IMR-90 (cell line): ENCODE measurements at regions not wholly inside any gene's neighbourhood (a gene's known extent, or its start where the extent isn't known, plus 50 kb on each side); places are given as distances from the start of the nearest gene placed in this dataset.

Experiments
- ATAC-seq: fragments of 200-7000 bp; cut with Tn5 transposase; 2 replicates; pipeline ENCODE4 v1.9.1; 2020; ENCODE audit warnings: low read depth, mild to moderate bottlenecking, moderate library complexity
- BruUV-seq: library from RNA; stranded (reverse); fragments of 400-500 nt; replicated peaks from 2 replicates; lab custom pipeline; 2021; lab: Mats Ljungman, UMichigan
- CTCF ChIA-PET: fragments of 300-600 bp; formaldehyde crosslinking; extraction: SDS; loops from one replicate; lab custom pipeline; 2021; ENCODE audit warnings: antibody characterized with exemption; lab: Yijun Ruan, JAX
- POLR2A ChIA-PET: fragments of 300-600 bp; sonication (Branson Sonifier 250); formaldehyde crosslinking; loops from one replicate; lab custom pipeline; 2022; ENCODE audit warnings: antibody characterized with exemption; ENCODE audit not compliant: unreplicated experiment; lab: Charles Lee
- DNase-seq: peaks from one replicate; pipeline ENCODE4 v3.0.0; 2013
- H2AFZ ChIP-seq: replicated peaks from 2 replicates; pipeline ENCODE3; 2013; ENCODE audit warnings: low read length, mild to moderate bottlenecking; ENCODE audit not compliant: poor library complexity
- H2AK5ac ChIP-seq: 2 replicates; pipeline ENCODE4 v1.6.1; 2013; ENCODE audit warnings: low read depth, low read length, inconsistent platforms
- H2AK9ac ChIP-seq: replicated peaks from 2 replicates; pipeline ENCODE3; 2013; ENCODE audit warnings: mild to moderate bottlenecking, low read depth, low read length, moderate library complexity; ENCODE audit not compliant: poor library complexity
- H2BK120ac ChIP-seq: 2 replicates; pipeline ENCODE4 v1.6.1; 2013; ENCODE audit warnings: low read depth, low read length, inconsistent platforms
- H2BK15ac ChIP-seq: 3 replicates; pipeline ENCODE4 v1.6.1; 2013; ENCODE audit warnings: low read depth, low read length, inconsistent platforms
- H2BK20ac ChIP-seq: 2 replicates; pipeline ENCODE4 v1.6.1; 2013; ENCODE audit warnings: low read depth, mild to moderate bottlenecking, inconsistent platforms, low read length, moderate library complexity
- H2BK5ac ChIP-seq: 2 replicates; pipeline ENCODE4 v1.6.1; 2013; ENCODE audit warnings: mild to moderate bottlenecking, low read depth, low read length, inconsistent platforms; ENCODE audit not compliant: poor library complexity, severe bottlenecking
- H3K14ac ChIP-seq: replicated peaks from 2 replicates; pipeline ENCODE4 v1.6.1; 2013; ENCODE audit warnings: low read depth, low read length, inconsistent platforms
- H3K18ac ChIP-seq: 2 replicates; pipeline ENCODE4 v1.6.1; 2013; ENCODE audit warnings: low read depth, low read length, control low read depth
- H3K23ac ChIP-seq: 2 replicates; pipeline ENCODE4 v1.6.1; 2013; ENCODE audit warnings: low read depth, low read length, inconsistent platforms
- H3K27ac ChIP-seq: 2 replicates; pipeline ENCODE4 v1.5.1; 2013; ENCODE audit warnings: mild to moderate bottlenecking, control low read depth, low read length; ENCODE audit not compliant: insufficient read depth
- H3K27me3 ChIP-seq: 2 replicates; pipeline ENCODE4 v1.6.1; 2013; ENCODE audit warnings: low read length; ENCODE audit not compliant: control insufficient read depth, insufficient read depth
- H3K36me3 ChIP-seq: 2 replicates; pipeline ENCODE4 v1.6.1; 2013; ENCODE audit warnings: low read length, mixed read lengths; ENCODE audit not compliant: control insufficient read depth, insufficient read depth
- H3K4ac ChIP-seq: 2 replicates; pipeline ENCODE4 v1.6.1; 2013; ENCODE audit warnings: low read depth, low read length, inconsistent platforms
- H3K4me1 ChIP-seq: 2 replicates; pipeline ENCODE4 v1.6.1; 2013; ENCODE audit warnings: low read length, mixed read lengths; ENCODE audit not compliant: control insufficient read depth, insufficient read depth
- H3K4me2 ChIP-seq: 2 replicates; pipeline ENCODE4 v1.6.1; 2013; ENCODE audit warnings: low read depth, mild to moderate bottlenecking, control low read depth, low read length, moderate library complexity
- H3K4me3 ChIP-seq: 2 replicates; pipeline ENCODE4 v1.5.1; 2013; ENCODE audit warnings: low read depth, mild to moderate bottlenecking, control low read depth, low read length, moderate library complexity; ENCODE audit not compliant: insufficient read depth
- H3K56ac ChIP-seq: 2 replicates; pipeline ENCODE4 v1.6.1; 2013; ENCODE audit warnings: low read length, inconsistent platforms; ENCODE audit not compliant: insufficient read depth; ENCODE audit errors: extremely low read depth
- H3K79me1 ChIP-seq, 2 experiments: 2 replicates each; pipeline ENCODE4 v1.6.1; 2013; ENCODE audit warnings: low read length in 2 of 2, inconsistent platforms in 1 of 2, low read depth in 1 of 2
- H3K9ac ChIP-seq: 2 replicates; pipeline ENCODE4 v1.6.1; 2013; ENCODE audit warnings: low read depth, low read length, control low read depth
- H3K9me1 ChIP-seq: 2 replicates; pipeline ENCODE4 v1.6.1; 2013; ENCODE audit warnings: low read length, inconsistent platforms; ENCODE audit not compliant: insufficient read depth
- H3K9me3 ChIP-seq: 2 replicates; pipeline ENCODE4 v1.6.1; 2013; ENCODE audit warnings: low read length; ENCODE audit not compliant: control insufficient read depth, insufficient read depth
- H4K20me1 ChIP-seq: 2 replicates; pipeline ENCODE4 v1.6.1; 2013; ENCODE audit warnings: low read length, inconsistent platforms; ENCODE audit not compliant: insufficient read depth
- H4K5ac ChIP-seq: 2 replicates; pipeline ENCODE4 v1.6.1; 2013; ENCODE audit warnings: mild to moderate bottlenecking, low read depth, low read length, control low read depth
- H4K8ac ChIP-seq, 2 experiments: 2 replicates each; pipeline ENCODE4 v1.6.1; 2013; ENCODE audit warnings: low read depth in 2 of 2, low read length in 2 of 2, control low read depth in 1 of 2, inconsistent platforms in 1 of 2
- H4K91ac ChIP-seq: 2 replicates; pipeline ENCODE4 v1.6.1; 2013; ENCODE audit warnings: low read depth, low read length, inconsistent platforms; ENCODE audit not compliant: insufficient read depth
- BHLHE40 ChIP-seq: fragments of 150-350 bp; IDR thresholded peaks from 2 replicates; pipeline ENCODE4 v1.6.1; 2016; ENCODE audit warnings: mild to moderate bottlenecking, low read depth, low read length
- FOS ChIP-seq: fragments of 150-350 bp; IDR thresholded peaks from 2 replicates; pipeline ENCODE4 v1.6.1; 2016; ENCODE audit warnings: low read depth, low read length
- MAFK ChIP-seq: IDR thresholded peaks from 2 replicates; pipeline ENCODE4 v1.6.1; 2012; ENCODE audit warnings: low read depth, low read length, improper control_type of control experiment
- NFE2L2 ChIP-seq: fragments of 150-350 bp; IDR thresholded peaks from 2 replicates; pipeline ENCODE4 v1.6.1; 2016; ENCODE audit warnings: low read depth, mild to moderate bottlenecking, low read length
- POLR2A ChIP-seq: IDR thresholded peaks from 2 replicates; pipeline ENCODE4 v1.6.1; 2012; ENCODE audit warnings: mild to moderate bottlenecking, low read depth, low read length
- RAD21 ChIP-seq: IDR thresholded peaks from 2 replicates; pipeline ENCODE4 v1.6.1; 2012; ENCODE audit warnings: low read length, improper control_type of control experiment
- RCOR1 ChIP-seq: IDR thresholded peaks from 2 replicates; pipeline ENCODE4 v1.6.1; 2012; ENCODE audit warnings: mild to moderate bottlenecking, low read length, improper control_type of control experiment; ENCODE audit not compliant: insufficient replicate concordance
- RFX5 ChIP-seq: IDR thresholded peaks from 2 replicates; pipeline ENCODE4 v1.8.0; 2012; ENCODE audit warnings: low read depth, mild to moderate bottlenecking, low read length, moderate library complexity
- WGBS, 2 experiments: methylation state at CpG; one replicate each; pipeline versions ENCODE4 v1.1.5 to v1.1.7; 2013; ENCODE audit warnings: missing lambda C conversion rate in 2 of 2; ENCODE audit not compliant: insufficient read length in 1 of 2; ENCODE audit errors: extremely low coverage in 2 of 2; 5-methylcytosine and 5-hydroxymethylcytosine counted together
- dilution Hi-C: fragments of 300-500 bp; cut with HindIII; formaldehyde crosslinking; loops from one replicate; pipeline ENCODE4 v1.14.3; 2018; ENCODE audit warnings: low sequenced_read_pairs; ENCODE audit not compliant: unreplicated experiment
- in situ Hi-C: fragments of 300-500 bp; cut with MboI; formaldehyde crosslinking; loops from 3 replicates; pipeline ENCODE4 v1.14.3; 2019; ENCODE audit warnings: low sequenced_read_pairs, inconsistent platforms, mixed read lengths
- intact Hi-C: fragments of 100-400 bp; cut with micrococcal nuclease; formaldehyde crosslinking; loops from 2 replicates; pipeline ENCODE4 v1.10.0; 2022
- TF ChIP-seq, protein P1 (sequence below): conservative IDR thresholded peaks from 2 replicates; pipeline ENCODE4 v1.5.1; 2012; ENCODE audit warnings: mild to moderate bottlenecking, low read depth, low read length, improper control_type of control experiment
- TF ChIP-seq, protein P2 (sequence below): fragments of 150-350 bp; IDR thresholded peaks from 2 replicates; pipeline ENCODE4 v1.6.1; 2017; ENCODE audit warnings: mild to moderate bottlenecking, antibody characterized with exemption, low read length, low read depth
- TF ChIP-seq, protein P3 (sequence below): fragments of 150-350 bp; IDR thresholded peaks from 2 replicates; pipeline ENCODE4 v1.6.1; 2016; ENCODE audit warnings: low read depth, mild to moderate bottlenecking, low read length, moderate library complexity, borderline replicate concordance

DNA sequence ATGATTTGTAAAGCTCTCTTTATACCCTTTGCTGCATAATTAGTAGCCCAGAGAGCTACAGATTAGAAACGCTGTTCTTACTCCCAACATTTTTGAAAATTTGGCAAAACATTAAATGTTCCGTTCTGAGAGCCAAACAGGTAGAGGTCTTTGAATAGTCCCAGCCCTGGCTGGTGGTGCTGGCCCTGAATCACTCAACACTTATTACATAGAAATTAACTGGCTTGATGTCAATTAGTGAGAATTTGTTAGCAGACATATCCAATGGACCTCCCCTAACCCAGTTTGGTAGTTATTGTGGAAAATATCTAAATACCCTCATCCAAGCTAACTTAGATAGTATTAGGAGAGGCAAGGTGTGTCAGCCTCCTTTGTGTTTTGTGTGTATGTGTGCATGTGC lies 440.7 kb downstream of the MTX2 start:
- no peak overlapping the region for H3K9ac ChIP-seq
- H2AFZ ChIP-seq = no peak overlapping the region
- H2AK9ac ChIP-seq = no peak overlapping the region
- H2BK20ac ChIP-seq = no peak overlapping the region
- H3K4me3 ChIP-seq = no peak overlapping the region
- H2AK5ac ChIP-seq = no peak overlapping the region
- no peak for DNase-seq
- TF ChIP-seq POLR2A (no peak), RFX5 (no peak), RCOR1 (no peak), RAD21 (no peak), NFE2L2 (no peak), BHLHE40 (no peak), MAFK (no peak), FOS (no peak)
- TF ChIP-seq, protein P1, sequence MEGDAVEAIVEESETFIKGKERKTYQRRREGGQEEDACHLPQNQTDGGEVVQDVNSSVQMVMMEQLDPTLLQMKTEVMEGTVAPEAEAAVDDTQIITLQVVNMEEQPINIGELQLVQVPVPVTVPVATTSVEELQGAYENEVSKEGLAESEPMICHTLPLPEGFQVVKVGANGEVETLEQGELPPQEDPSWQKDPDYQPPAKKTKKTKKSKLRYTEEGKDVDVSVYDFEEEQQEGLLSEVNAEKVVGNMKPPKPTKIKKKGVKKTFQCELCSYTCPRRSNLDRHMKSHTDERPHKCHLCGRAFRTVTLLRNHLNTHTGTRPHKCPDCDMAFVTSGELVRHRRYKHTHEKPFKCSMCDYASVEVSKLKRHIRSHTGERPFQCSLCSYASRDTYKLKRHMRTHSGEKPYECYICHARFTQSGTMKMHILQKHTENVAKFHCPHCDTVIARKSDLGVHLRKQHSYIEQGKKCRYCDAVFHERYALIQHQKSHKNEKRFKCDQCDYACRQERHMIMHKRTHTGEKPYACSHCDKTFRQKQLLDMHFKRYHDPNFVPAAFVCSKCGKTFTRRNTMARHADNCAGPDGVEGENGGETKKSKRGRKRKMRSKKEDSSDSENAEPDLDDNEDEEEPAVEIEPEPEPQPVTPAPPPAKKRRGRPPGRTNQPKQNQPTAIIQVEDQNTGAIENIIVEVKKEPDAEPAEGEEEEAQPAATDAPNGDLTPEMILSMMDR = no peak
- TF ChIP-seq, protein P2, sequence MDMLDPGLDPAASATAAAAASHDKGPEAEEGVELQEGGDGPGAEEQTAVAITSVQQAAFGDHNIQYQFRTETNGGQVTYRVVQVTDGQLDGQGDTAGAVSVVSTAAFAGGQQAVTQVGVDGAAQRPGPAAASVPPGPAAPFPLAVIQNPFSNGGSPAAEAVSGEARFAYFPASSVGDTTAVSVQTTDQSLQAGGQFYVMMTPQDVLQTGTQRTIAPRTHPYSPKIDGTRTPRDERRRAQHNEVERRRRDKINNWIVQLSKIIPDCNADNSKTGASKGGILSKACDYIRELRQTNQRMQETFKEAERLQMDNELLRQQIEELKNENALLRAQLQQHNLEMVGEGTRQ = no peak
- TF ChIP-seq, protein P3, sequence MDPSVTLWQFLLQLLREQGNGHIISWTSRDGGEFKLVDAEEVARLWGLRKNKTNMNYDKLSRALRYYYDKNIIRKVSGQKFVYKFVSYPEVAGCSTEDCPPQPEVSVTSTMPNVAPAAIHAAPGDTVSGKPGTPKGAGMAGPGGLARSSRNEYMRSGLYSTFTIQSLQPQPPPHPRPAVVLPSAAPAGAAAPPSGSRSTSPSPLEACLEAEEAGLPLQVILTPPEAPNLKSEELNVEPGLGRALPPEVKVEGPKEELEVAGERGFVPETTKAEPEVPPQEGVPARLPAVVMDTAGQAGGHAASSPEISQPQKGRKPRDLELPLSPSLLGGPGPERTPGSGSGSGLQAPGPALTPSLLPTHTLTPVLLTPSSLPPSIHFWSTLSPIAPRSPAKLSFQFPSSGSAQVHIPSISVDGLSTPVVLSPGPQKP = no peak
- no TSS peak for BruUV-seq
- ChIA-PET CTCF (no interaction called here), POLR2A (no interaction called here)
- no peaks in the 10 kb centered on the region for H3K4me1 ChIP-seq
- H3K56ac ChIP-seq = no peak overlapping the region
- ATAC-seq = no peak
- H4K20me1 ChIP-seq = no peaks in the 10 kb centered on the region
- H4K5ac ChIP-seq = no peak overlapping the region
- H4K91ac ChIP-seq = no peak overlapping the region
- no peak overlapping the region for H3K4ac ChIP-seq
- no peaks in the 10 kb centered on the region; the same call in none of the 2 replicates for H3K27me3 ChIP-seq
- H2BK5ac ChIP-seq = no peak overlapping the region
- in situ Hi-C loops = no loop called here
- WGBS, 2 experiments = no CpG with 5 or more reads among the region's 2 CpGs
- no peak overlapping the region for H3K4me2 ChIP-seq
- no peak overlapping the region for H3K14ac ChIP-seq
- dilution Hi-C loops = no loop called here
- no peaks in the 10 kb centered on the region for H3K9me1 ChIP-seq
- no peaks in the 10 kb centered on the region for H3K9me3 ChIP-seq
- intact Hi-C loops = no loop called here
- no peak overlapping the region for H2BK15ac ChIP-seq
- no peak overlapping the region for H2BK120ac ChIP-seq
- no peak overlapping the region for H3K27ac ChIP-seq
- no peak overlapping the region for H3K18ac ChIP-seq
- H3K23ac ChIP-seq = no peak overlapping the region
- no peaks in the 10 kb centered on the region for H3K36me3 ChIP-seq
- no peak overlapping the region for H4K8ac ChIP-seq
- no peaks in the 10 kb centered on the region for H3K79me1 ChIP-seq
